ENCODE measurements at regions not wholly inside any gene's neighbourhood (a gene's known extent, or its start where the extent isn't known, plus 50 kb on each side); places are given as distances from the start of the nearest gene placed in this dataset.

DNA sequence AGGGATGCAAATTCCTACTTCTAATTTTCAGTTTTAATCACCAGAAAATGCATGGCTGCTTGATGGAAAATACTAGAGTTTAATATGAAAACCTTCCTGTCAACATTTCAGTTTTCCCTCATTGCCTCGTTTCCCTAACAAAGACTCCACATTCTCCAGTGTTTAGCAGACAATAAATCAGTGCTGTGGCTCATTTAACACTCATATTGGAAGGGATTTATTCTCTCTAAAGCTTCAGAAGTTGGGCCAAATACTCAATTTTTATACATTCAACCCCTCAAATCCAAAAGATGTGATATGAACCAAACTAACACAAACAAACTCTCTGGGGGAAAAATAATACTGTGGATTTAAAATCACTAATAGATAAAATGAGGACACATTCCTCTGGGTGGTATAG is 482.5 kb downstream of the FLRT2 start:
- DNase-seq = no peak

DNA sequence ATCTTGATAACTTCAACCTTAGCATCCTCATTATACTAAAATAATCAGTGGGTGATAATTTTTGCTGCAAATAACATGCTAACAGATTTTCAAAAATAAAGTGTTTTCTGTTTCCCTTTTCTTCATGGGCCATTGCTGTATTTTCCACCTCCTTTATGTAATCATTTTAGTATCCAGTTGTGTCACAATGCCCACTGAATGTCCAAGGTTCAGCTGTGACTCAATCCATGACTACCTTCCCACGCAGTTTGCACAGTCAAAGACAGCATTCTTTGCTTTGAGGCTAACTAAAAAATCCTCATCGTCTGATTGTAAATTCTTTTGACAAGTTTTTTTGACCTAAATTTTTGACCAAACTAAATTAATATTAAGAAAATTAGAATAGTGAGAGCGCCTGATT is 474.1 kb downstream of the FLRT2 start:
- DNase-seq = peak; percentile 1

GRCh38 chr14:85996551-85996950 is 466.6 kb downstream of the FLRT2 start:
- DNase-seq = no peak

- no peak for DNase-seq
Observed at GRCh38 chr14:85991156-85991555, 461.2 kb downstream of the FLRT2 start.

DNA sequence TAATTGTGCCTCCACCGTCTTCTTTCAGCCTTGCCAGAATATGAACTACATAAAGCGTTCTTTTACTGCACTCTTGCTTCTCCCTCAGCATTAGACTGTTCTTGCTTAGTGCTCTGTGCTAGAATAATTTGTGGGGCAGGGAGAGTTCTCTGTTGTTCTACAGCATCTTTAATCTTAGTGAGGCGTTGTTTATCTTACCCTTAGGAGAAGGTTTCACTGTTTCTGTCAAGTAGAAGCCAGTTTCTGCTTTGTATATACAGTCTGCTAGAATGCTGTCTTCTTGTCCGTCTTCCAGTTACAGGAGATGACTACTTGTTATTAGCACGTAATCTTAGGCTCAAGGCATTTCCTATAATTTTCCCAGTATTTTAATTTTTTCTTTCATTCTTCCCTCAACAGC is 458.0 kb downstream of the FLRT2 start:
- DNase-seq = no peak

GRCh38 chr14:85987292-85987691 is 457.3 kb downstream of the FLRT2 start:
- no peak for DNase-seq

DNA sequence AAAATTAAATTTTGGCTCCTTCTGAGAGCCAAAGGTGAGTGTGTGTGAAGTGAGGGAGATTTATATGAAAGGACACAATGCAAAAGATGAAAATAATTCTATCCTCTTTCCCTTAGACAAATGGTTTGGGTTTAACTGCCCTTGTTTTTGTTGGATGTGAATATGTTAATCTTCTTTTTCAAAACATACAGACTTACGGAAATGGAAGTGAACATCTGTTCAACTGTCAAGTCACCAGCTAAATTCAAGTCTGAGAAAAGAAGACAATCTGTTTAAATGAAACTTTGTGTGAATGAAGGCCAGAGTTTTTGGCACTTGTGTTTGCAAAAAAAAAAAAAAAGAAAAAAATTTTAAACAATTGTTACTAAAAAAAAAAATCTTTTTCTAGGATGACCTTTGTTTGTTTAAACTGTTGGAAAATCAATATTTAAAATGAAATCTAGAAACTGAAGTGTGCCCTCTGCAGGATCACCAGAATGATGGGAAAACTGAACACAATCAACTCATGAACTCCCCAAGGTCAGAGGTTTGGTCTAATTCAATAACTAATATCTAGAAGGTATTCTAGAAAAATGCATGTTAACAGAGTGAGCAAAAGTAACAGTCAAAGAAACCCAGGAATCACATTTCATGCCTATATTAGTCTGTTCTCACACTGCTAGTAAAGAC is 448.8 kb downstream of the FLRT2 start:
- no peak for DNase-seq

GRCh38 chr14:85974602-85975001 is 444.7 kb downstream of the FLRT2 start:
- no peak for DNase-seq

DNA sequence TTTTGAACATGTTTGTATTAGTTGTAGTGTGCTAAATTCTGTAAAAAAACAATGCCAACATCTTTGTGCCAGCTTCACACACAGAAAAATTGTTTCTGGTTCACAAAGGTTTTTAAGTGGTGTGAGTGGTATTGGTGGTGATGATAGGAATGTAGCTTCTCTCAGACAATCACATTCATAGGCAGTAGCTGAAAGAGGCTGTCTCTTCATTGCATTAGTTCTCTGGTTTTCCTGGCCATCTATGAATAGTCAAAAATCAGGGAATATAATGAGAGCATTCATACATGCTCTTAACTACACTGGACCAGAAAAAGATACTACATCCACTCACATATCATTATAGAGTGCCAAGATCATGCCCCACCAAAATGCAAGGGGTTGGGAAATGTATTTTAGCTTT is 433.5 kb downstream of the FLRT2 start:
- no peak for DNase-seq

- DNase-seq = no peak
Observed at GRCh38 chr14:85960756-85961155, 430.8 kb downstream of the FLRT2 start.

GRCh38 chr14:85959063-85959462 is 429.1 kb downstream of the FLRT2 start:
- no peak for DNase-seq

- DNase-seq = no peak
Observed at GRCh38 chr14:85958069-85958468, 428.1 kb downstream of the FLRT2 start.

DNA sequence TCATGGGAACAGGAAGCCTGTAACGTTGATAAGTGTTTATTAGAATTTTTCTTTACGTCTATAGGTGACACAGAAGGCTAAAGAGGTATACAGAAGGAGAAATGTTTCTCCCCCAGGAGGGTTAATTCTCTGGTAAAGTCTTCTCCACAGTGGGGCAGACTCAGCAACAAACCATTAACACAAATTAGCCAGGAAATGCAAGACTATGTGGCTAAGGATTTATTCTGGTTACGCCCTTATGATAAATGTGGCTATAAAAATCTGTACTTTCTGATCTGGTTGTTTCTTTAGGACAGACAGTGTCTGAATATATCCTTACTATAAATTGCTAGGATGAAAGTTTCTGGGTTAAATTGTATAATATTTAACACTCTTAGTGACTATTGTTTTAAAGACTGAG is 423.3 kb downstream of the FLRT2 start:
- DNase-seq = no peak

- DNase-seq = no peak
Observed at GRCh38 chr14:85948153-85948552, 418.2 kb downstream of the FLRT2 start.

DNA sequence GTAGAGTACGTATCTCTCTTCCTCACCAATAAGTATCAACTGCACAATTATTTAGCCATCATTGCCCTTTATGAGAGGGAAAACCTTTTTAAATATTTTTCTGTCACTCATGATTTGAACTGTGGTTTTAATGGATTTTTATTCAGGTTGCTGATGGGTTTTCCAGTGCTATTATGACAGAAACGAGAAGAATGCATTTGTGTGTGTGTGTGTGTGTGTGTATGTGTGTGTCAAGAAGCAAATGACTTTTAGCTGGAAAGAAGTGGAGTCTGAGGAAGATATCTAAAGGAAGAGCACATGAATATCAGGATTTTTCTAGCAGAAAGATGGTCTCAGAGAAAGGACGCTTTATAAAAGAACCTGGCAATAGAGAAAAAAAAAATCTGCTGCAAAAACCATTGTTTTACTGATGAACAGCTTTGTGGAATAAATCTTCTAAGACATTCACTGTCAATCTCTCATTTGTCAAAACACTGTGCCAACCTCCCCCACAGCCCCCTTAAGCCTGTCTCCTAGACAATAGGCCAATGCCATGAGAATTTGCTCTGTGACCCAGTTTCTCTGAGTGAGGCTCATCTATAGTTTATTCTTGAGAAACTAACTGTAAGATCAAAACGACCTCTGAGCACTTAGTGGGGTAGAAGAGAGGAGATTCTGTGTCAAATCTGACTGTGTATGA is 417.7 kb downstream of the FLRT2 start:
- DNase-seq = no peak

- DNase-seq = no peak
Observed at GRCh38 chr14:85943192-85943591, 413.2 kb downstream of the FLRT2 start.

GRCh38 chr14:85934886-85935254 is 404.9 kb downstream of the FLRT2 start:
- DNase-seq = peak; percentile 20

GRCh38 chr14:85934123-85934885 is 404.4 kb downstream of the FLRT2 start:
- peak; percentile 85 for DNase-seq

GRCh38 chr14:85921241-85921640 is 391.3 kb downstream of the FLRT2 start:
- no peak for DNase-seq

- DNase-seq = no peak
Observed at GRCh38 chr14:85917716-85918115, 387.8 kb downstream of the FLRT2 start.

- DNase-seq = no peak
Observed at GRCh38 chr14:85915711-85916110, 385.8 kb downstream of the FLRT2 start.

- no peak for DNase-seq
Observed at GRCh38 chr14:85912141-85912540, 382.2 kb downstream of the FLRT2 start.

DNA sequence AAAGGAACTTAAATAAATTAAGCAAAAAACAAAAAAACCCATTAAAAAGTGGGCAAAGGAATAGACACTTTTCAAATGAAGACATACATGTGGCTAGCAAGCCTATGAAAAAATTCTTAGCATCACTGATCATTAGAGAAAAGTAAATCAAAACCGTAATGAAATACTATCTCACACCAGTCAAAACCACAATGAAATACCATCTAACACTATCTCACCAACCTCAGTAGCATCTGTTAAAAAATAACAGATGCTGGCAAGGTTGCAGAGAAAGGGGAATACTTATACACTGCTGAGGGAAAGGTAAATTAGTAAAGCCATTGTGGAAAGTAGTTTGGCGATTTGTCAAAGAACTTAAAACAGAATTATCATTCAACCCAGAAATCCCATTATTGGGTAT is 381.1 kb downstream of the FLRT2 start:
- no peak for DNase-seq

- DNase-seq = no peak
Observed at GRCh38 chr14:85909581-85909980, 379.6 kb downstream of the FLRT2 start.
